GM12874 (cell line): ENCODE measurements at regions not wholly inside any gene's neighbourhood (a gene's known extent, or its start where the extent isn't known, plus 50 kb on each side); places are given as distances from the start of the nearest gene placed in this dataset.

Experiments
- TF ChIP-seq, protein P1 (sequence below): IDR thresholded peaks from 2 replicates; pipeline ENCODE4 v1.5.1; 2011; ENCODE audit warnings: low read depth, mild to moderate bottlenecking, control low read depth, low read length, moderate library complexity; ENCODE audit not compliant: insufficient read depth

DNA sequence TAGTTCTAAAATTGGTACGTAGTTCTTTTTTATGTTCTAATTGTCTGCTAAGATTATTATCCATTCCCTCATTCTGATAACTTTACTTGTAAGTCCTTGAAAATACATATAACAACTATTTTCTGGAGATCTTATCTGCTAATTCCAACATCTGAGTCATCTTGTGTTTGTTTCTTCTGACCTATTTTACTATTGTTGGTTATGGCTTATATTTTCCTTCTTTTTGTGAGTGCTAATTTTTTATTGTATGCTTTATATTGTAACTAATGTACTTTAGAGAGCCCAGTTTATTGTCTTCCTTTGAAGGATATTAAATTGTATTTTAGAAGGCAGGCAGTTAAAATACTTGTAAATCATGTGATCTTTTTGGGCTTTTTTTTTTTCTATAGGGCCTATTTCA lies 149.3 kb upstream of the LRFN5 start:
- TF ChIP-seq, protein P1, sequence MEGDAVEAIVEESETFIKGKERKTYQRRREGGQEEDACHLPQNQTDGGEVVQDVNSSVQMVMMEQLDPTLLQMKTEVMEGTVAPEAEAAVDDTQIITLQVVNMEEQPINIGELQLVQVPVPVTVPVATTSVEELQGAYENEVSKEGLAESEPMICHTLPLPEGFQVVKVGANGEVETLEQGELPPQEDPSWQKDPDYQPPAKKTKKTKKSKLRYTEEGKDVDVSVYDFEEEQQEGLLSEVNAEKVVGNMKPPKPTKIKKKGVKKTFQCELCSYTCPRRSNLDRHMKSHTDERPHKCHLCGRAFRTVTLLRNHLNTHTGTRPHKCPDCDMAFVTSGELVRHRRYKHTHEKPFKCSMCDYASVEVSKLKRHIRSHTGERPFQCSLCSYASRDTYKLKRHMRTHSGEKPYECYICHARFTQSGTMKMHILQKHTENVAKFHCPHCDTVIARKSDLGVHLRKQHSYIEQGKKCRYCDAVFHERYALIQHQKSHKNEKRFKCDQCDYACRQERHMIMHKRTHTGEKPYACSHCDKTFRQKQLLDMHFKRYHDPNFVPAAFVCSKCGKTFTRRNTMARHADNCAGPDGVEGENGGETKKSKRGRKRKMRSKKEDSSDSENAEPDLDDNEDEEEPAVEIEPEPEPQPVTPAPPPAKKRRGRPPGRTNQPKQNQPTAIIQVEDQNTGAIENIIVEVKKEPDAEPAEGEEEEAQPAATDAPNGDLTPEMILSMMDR: no peak

DNA sequence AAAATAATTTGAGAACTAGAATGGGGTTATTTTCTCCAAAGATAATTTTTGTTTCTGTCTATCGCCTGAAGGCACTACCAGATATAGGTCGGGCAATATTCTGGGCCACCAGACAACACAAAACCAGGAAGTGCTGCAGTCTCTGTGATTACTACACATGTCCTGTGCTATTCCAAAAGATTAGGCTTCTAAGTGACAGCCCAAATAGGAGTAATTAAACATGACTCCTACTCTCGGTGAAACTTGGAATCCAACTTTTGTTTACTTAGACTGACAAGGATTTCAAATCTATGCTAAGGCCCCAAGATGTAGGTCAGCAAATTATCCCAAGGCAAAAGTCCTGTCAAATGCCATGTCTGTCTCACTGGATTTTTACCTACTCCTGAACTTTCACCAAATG lies 157.6 kb upstream of the LRFN5 start:
- TF ChIP-seq, protein P1: no peak

DNA sequence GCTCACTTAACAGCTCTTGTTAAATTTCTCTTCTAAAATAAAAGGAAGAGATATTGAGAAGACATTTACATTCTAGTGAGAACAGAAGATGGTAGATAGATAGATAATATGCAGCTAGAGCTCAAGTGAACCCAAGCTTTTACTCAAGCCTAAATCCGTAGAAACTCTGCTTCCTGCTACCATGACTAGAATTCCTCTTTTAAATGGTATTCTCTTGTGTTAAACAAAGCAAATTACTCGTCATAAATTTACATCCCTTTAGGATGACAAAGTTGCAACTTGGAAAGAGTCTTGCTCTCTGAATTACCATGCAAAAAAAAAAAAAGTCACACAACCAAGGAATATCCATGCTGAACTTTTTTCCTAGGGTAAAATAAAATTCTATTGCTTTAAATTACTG lies 160.7 kb upstream of the LRFN5 start:
- TF ChIP-seq, protein P1: no peak

DNA sequence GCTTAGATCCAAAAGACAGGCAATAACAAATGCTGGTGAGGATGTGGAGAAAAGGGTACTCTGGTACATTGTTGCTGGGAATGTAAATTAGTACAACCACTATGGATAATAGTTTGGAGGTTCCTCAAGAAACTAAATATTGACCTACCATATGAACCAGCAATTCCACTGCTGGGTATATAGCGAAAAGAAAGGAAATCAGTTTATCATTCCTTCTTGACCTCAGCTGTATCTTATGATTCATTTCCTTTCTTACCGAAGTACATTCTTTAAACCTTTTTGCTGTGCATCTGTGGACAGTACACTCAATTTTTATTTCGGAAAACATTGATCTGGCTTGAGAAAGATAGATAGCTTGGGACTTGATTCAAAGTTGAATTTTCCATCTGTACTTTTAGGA lies 183.2 kb upstream of the LRFN5 start:
- TF ChIP-seq, protein P1: no peak

DNA sequence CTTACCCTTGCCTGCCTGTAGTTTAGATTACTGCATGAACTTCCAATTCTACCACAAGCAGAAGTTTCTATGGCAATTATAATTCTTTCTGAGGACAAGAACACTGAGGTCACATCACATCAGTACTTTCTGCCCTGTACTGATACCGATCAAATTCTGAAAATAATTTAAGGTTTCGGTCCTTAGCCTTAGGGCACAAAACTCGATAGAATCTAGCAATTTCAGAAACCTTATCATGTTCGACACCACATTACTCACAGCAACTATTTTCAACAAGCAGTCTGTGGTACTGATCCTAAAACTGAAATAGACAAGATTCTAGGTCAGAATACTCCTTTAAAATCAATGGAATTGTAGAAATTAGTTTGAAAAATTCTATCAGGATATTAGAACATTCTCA lies 187.0 kb upstream of the LRFN5 start:
- TF ChIP-seq, protein P1: no peak

DNA sequence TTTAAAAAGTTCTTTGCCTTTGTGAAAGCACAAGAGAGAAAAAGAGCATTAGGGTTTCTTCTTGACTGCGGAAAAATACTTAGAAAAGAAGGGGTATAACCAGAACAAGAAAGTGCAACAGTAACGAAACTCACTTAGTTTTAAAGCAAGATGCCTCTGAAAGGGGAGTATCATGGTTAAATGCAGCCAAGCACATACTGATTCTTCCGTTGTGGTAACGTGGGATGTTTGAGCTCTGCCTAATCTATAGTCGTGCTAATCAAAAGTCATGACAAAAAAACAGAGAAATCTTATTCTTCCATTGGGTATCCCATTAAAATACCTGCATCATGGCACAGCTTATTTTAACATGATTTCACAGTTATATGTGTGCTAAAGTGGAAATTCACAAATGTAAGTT lies 187.8 kb upstream of the LRFN5 start:
- TF ChIP-seq, protein P1: no peak

DNA sequence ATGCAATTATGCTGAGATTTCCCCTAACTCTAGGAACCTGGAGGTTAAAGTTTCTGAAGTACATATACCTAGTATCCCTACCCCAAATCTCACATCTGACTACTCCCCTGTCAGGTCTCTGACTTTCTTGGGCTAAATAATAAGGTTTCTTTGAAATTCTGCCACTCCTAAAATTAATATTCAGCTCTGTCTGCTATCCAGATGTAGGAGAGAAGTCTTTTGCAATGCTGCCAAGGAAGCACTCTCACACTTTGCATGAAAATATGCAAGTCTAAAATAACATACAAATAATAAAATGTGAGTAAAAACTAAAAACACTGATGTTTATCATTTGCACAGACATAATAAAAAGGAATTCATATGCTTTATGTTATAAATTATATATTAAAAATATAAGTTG lies 196.9 kb upstream of the LRFN5 start:
- TF ChIP-seq, protein P1: no peak

DNA sequence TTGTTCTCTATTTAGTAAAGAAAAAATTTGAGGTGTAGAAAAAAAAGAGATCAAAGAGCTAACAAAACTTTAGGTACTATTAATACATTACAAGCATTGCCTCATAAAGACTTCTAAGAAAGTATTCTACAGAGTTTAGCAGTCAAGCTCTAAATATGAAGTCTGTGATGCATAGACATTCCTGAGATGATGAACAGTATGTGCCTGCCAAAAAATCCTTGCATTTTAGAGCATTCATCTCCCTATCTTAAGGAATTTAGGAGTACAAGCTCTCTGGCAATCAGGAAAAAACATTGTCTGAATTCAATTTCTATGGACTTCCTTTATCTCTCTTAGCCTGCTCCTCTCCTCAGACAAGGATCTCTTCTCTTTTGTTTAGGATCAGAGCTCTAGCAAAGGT lies 202.6 kb upstream of the LRFN5 start:
- TF ChIP-seq, protein P1: no peak
